Effector CD4-positive, alpha-beta T cell (primary cell): ENCODE measurements at regions not wholly inside any gene's neighbourhood (a gene's known extent, or its start where the extent isn't known, plus 50 kb on each side); places are given as distances from the start of the nearest gene placed in this dataset.

Experiments used
- DNase-seq: peaks from one replicate; pipeline ENCODE4 v3.0.0-alpha.2; 2020

DNA sequence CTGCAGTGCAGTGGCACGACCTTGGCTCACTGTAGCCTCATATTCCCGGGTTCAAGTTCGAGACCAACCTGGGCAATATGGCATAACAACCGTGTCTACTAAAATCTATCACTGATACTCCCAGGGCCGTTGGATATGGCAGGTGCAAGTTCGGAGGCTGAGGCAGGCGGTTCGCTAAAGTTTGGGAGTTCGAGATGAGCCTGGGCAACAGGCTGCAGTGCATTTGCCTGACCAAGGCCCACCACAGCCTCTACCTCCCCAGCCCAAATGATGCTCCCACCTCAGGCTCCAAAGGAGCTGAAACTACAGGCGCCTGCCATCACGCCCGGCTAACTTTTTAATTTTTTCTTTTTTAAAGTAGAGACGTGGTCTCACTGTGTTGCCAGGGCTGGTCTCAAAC lies 177.1 kb upstream of the ALG10B start:
- no peak for DNase-seq

DNA sequence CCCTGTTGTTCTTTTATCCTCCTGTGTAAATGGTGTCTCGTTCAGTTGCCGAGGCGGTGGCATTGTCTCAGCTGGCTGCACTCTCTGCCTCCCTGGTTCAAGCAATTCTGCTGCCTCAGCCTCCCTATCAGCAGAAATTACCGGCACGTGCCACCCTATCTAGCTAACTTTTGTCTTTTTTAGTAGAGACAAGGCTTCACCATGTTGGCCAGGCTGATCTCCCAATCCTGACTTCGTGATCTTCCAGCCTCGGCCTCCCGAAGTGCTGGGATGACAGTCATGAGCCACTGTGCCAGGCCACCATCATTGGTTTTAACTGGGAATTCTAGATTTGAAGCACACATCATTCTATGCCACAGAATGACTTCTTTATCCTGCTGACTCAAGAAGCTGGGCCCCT lies 175.3 kb upstream of the ALG10B start:
- DNase-seq = no peak

DNA sequence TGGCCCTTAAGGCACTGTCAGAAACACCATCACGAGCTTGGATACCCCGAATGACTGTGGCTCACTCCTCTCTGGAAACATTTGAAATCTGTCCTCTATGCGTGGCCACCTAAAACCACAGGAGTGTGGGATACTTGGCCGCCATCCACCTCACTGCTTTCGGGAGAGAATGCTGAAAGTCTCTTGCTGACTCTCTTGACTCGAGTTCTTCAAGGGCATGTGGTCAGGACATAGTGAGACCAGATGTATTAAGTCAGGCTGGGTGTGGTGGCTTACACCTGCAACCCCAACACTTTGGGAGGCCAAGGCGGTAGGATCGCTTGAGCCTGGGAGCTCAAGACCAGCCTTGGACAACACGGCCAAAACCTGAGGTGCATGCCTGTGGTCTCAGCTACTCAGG lies 174.7 kb upstream of the ALG10B start:
- no peak for DNase-seq

DNA sequence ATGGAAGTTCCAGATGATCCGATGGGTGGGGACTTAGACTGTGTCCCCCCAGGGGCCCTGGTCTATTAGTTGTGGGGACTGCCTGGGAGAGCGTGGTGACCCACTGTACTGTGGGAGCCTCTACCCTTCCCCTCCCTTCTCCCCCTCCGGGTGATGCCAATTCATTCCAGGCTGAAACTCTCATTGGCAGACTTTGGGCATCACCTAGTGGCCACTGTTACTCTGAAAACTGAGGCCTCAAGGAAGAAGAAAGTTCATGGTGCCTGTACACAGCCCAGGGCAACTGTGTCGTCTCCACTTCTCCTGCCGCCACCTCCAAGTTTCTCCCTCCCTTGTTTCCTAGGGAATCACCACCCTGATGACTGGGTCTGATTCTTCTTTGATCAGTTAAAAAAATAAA lies 173.6 kb upstream of the ALG10B start:
- DNase-seq = no peak

DNA sequence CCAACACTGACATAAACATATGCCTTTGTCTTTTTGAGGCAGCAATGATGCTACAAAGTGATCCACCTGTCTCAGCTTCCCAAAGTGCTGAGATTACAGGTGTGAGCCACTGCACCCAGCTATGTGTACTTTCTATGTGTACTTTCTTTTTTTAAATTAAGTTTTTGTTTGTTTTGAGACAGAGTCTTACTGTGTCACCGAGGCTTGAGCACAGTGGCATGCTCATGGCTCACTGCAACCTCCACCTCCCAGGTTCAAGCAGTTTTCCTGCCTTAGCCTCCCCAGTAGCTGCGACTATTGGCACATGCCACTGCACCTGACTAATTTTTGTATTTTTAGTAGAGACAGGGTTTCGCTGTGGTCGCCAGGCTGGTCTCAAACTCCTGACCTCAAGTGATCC lies 172.5 kb upstream of the ALG10B start:
- DNase-seq = no peak

DNA sequence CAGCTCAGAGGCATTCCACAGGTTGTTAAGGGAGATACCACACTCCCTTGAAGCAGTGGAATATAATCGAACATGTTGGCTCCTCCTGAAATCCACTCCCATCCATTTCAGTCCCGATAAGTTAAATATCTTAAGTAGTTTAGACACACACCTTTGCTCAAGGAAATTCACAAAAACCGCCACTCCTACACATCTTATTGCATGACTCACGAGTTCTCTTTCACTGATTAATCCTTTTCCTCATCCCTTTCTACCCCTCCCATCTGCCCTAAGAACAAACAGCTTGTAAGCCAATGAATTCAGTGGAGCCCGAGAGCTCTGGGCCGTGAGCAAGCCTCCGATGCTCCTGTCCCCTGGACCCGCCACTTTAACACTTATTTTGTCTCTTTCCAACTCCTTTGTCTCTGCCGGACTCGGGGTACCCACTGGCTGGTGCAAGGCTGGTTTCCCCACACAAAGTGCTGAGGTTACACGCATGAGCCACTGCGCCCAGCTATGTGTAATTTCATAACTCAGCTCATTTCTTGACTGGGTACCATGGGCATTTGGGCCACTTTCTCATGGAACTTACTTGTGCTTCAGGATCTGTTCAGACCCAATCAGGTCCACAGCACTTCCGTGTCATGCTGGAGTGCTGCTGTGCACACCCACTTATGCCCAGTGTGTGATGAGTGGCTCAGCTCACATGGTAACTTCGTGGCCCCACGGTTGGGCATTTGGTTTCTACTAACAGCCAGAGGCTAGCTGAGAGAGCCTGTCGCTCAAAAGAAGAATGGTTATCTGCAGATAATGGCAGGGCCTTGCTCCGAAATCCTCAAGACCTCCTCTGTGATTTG lies 171.8 kb upstream of the ALG10B start:
- no peak for DNase-seq

DNA sequence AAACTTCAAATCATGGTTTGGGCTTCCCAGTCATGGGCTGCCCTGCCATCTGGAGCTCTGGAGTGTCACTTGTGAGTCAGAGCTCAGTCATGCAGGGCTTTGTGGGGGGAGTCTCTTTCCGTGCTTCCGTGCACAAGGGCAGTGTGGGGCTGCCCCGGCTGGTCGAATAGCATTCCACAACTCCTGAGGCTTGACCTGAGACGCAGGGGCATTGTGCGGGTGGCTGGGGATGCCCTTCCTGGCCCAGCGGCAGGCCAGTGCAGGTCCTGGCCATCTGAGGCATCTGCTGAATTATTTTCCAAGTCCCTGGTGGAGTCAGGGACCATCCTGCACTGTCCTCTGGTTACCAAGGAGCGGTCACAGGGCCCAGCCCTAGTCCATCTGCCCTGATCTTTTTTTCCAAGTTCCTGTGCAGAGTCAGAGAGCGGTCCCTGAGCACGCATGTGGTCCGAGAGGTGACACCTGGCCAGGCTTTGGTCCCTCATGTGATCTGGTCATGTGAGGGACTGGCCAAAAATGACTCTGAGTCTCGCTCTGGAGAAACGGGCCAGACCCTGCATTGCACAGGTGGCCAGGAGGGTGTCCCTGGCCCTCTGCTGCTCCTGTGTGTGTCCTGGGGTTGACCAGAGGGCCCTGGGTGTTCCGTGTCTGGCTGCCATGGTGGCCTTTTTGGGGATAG lies 167.0 kb upstream of the ALG10B start:
- DNase-seq = no peak

DNA sequence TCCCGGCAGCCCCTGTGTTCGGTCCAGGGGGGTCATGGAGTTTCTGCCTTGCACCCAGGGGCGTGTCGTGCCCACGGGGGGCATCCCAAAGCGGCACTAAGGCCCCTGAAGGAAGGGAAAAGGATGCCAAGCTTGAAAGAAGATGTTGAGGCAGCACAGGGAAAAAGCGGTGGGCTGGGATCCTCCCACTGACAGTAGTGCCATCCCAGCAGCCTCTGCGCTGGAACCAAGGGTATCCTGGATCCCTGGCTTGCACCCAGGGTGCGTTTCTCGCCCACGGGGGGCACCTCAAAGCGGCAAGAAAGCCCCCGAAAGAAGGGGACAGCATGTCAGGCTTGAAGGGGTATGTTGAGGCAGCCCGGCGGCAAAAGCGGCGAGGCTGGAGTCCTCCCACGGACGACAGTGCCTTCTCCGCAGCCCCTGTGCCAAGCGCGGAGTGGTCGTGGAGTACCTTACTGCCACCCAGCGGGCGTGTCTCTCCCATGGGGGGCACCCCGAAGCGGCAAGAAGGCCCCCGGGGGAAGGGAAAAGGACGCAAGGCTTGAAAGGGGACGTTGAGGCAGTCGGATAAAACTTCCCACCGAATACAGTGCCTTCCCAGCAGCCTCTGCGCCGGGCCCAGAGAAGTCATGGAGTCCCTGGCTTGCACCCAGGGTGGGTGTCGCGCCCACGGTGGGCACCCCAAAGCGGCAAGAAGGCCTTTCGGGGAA lies 164.4 kb upstream of the ALG10B start:
- no peak for DNase-seq

DNA sequence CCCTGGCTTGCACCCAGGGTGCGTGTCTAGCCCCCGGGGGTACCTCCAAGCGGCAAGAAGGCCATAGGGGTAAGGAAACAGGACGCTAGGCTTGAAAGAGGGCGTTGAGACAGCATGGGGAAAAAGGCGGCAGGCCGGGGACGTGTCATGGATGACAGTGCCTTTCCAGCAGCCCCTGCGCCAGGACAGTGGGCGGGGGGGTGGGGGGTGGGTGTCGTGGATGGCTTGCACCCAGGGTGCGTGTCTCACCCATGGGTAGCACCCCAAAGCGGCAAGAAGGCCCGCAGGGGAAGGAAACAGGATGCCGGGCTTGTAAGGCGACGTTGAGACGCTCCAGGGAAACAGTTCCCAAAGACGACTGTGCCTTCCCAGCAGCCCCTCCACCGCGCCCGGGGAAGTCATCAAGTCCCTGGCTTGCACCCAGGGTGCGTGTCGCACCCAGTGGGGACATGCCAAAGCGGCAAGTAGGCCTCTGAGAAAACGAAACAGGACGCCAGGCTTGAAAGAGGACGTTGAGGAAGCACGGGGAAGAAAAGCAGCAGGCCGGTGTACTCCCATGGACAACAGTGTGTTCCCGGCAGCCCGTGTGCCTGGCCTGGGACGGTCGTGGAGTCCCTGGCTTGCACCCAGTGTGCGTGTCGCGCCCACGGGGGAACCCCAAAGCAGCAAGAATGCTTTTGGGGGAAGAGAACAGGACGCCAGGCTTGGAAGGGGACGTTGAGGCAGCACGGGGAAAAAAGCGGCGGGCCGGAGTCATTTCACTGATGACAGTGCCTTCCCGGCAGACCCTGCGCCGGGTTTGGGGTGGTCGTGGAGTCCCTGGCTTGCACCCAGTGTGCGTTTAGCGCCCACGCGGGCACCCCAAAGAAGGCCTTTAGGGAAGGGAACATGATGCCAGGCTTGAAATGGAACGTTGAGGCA lies 163.5 kb upstream of the ALG10B start:
- DNase-seq = no peak

DNA sequence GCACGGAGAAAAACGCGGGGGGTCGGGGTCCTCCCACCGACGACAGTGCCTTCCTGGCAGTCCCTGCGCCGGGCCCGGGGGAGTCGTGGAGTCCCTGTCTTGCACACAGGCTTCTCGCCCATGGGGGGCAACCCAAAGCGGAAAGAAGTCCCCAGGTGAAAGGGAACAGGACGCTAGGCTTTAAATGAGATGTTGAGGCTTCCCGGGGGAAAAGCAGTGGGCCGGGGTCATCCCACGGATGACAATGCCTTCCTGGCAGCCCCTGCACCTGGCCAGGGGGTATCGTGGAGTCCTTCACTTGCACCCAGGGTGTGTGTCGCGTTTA lies 162.9 kb upstream of the ALG10B start:
- no peak for DNase-seq

DNA sequence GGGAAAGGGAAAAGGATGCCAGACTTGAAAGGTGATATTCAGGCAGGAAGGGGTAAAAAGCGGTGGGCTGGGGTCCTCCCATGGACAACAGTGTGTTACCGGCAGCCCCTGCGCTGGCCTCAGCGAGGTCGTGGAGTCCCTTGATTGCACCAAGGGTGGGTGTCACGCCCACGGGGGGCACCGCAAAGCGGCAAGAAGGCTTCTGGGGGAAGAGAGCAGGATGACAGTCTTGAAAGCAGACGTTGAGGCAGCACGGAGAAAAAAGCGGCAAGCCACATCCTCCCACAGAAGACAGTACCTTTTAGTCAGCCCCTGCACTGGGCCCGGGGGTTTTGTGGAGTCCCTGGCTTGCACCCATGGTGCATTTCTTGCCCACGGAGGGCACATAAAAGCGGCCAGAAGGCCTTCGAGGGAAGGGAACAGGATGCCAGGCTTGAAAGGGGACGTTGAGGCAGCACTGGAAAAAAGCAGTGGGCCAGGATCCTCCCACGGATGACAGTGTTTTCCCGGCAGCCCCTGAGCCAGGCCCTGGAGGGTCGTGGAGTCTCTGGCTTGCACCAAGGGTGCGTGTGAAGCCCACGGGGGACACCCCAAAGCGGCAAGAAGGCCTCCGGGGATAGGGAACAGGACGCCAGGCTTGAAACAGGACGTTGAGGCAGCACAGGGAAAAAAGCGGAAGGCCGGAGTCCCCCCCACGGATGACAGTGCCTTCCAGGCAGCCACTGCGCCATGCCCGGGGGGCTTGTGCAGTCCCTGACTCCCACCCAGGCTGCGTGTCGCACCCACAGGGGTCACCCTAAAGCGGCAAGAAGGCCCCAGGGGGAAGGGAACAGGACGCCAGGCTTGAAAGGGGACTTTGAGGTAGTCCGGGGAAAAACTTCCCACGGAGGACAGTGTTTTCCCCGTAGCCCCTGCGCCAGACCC lies 162.2 kb upstream of the ALG10B start:
- DNase-seq = no peak

DNA sequence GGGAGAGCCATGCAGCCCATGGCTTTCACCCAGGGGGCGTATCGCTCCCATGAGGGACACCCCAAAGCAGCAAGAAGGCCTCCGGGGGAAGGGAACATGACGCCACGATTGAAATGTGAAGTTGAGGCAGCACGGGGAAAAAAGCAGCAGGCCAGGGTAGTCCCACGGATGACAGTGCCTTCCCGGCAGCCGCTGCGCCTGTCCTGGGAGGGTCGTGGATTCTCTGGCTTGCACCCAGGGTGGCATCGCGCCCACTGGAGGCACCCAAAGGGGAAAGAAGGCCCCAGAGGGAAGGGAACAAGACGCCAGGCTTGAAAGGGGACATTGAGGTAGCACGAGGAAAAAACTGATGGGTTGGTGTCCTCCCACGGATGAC lies 161.6 kb upstream of the ALG10B start:
- DNase-seq = no peak

DNA sequence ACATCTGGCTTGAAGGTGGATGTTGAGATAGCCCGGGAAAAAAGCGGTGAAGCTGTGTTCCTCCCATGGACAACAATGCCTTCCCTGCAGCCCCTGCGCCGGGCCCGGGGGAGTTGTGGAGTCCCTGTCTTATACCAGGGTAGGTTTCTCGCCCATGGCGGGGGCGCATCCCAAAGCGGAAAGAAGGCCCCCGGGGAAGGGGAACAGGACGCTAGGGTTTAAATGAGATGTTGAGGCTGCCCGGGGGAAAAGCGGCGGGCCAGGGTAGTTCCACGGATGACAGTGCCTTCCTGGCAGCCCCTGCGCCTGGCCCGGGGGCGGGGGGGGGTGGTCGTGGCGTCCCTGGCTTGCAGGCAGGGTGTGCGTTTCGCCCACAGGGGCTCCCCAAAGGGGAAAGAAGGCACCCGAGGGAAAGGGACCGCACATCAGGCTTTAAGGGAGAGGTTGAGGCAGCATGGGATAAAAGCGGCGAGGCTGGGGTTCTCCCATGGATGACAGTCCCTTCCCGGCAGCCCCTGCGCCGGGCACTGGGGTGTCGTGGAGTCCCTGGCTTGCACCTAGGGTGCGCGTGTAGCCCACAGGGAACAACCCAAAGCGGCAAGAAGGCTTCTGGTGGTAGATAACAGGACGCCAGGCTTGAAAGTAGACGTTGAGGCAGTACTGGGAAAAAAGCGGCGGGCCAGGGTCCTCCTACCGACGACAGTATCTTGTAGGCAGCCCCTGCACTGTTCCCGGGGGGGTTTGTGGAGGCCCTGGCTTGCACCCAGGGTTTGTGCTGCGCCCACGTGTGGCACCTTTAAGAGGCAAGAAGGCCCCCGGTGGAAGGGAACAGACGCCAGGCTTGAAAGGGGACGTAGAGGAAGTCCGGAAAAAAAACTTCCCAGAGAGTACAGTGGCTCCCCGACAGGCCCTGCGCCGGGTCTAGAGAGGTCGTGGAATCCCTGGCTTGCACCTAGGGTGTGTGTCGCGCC lies 160.8 kb upstream of the ALG10B start:
- DNase-seq = no peak

DNA sequence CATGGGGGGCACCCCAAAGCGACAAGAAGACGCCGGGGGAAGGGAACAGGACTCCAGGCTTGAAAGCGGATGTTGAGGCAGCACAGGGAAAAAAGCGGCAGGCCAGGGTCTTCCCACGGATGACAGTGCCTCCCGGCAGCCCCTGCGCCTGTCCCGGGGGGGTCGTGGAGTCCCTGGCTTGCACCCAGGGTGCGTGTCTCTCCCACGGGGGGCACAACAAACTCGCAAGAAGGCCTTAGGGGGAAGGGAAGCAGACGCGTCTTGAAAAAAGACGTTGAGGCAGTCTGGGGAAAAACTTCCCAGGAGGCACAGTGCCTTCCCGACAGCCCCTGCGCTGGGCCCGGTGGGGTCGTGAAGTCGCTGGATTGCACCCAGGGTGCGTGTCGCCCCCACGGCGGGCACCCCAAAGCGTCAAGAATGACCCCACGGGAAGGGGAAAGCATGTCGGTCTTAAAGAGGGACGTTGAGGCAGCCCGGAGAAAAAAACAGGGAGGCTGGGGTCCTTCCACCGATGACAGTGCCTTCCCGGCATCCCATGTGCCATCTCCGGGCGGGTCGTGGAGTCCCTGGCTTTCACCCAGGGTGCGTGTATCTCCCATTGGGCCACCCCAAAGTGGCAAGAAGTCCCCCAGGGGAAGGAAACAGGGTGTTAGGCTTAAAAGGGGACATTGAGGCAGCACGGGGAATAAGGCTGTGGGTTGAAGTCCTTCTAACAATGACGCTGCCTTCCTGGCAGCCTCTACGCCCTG lies 159.9 kb upstream of the ALG10B start:
- no peak for DNase-seq

DNA sequence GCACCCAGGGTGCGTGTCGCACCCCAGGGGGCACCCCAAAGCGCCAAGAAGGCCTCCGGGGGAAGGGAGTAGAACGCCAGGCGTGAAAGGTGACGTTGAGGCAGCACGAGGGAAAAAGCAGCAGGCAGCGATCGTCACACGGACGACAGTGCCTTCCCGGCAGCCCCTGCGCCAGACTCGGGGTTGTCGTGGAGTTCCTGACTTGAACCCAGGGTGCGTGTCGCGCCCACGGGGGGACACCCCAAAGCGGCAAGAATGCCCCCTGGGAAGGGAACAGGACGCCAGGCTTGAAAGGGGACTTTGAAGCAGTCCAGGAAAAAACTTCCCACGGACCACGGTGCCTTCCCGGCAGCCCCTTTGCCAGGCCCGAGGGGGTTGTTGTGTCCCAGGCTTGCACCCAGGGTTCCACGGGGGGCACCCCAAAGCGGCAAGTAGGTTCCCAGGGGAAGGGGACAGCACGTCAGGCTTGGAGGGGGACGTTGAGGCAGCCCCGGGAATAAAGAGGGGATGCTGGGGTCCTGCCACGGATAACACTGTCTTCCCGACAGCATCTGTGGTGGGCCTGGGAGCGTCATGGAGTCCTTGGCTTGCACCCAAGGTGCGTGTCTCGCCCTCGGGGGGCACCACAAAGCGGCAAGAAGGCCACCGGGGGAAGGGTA lies 159.2 kb upstream of the ALG10B start:
- no peak for DNase-seq

DNA sequence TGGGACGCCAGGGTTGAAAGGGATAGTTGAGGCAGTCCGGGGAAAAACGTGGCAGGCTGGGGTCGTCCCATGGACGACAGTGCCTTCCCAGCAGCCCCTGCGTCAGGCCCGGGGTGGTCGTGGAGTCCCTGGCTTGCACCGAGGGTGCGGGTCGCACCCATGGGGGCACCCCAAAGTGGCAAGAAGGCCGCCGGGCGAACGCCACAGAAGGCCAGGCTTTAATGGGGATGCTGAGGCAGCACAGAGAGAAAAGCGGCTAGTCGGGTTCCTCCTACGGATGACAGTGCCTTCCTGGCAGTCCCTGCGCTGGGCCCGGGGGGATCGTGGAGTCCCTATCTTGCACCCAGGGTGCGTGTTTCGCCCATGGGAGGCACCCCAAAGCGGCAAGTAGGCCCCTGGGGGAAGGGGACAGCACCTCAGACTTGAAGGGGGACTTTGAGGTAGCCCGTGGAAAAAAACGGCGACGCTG lies 158.6 kb upstream of the ALG10B start:
- DNase-seq = no peak

DNA sequence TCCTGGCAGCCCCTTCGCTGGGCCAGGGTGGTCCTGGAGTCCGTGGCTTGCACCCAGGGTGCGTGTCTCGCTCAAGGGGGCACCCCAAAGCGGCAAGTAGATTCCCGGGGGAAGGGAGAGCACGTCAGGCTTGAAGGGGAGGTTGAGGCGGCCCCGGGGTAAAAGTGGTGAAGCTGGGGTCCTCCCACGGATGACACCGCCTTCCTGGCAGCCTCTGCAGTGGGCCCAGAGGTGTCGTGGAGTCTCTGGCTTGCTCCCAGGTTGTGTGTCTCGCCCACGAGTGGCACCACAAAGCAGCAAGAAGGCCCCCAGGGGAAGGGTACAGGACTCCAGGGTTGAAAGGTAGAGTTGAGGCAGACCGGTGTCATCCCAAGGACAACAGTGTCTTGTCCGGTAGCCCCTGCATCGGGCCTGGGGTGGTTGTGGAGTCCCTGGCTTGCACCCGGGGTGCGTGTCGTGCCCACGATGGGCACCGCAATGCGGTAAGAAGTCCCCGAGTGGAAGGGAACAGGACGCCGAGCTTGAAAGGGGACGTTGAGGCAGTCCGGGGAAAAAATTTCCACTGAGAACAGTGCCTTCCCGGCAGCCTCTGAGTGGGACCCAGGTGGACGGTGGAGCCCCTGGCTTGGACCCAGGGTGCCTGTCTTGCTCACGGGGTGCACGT lies 158.0 kb upstream of the ALG10B start:
- DNase-seq = no peak

DNA sequence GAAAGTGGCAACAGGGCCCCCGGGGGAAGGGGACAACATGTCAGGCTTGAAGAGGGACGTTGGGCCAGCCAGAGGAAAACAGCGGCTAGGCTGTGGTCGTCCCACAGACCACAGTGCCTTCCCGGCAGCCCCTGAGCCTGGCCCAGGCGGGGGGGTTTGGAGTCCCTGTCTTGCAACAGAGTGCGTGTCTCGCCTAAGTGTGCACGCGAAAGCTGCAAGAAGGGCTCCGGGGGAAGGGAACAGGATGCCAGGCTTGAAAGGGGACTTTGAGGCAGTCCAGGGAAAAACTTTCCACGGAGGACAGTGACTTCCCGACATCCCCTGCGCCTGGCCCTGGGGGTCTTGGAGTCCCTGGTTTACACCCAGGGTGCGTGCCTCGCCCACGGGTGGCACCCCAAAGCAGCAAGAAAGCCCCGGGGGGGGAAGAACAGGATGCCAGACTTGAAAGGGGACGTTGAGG lies 157.5 kb upstream of the ALG10B start:
- no peak for DNase-seq
